ENCODE measurements at regions not wholly inside any gene's neighbourhood (a gene's known extent, or its start where the extent isn't known, plus 50 kb on each side); places are given as distances from the start of the nearest gene placed in this dataset.

DNA sequence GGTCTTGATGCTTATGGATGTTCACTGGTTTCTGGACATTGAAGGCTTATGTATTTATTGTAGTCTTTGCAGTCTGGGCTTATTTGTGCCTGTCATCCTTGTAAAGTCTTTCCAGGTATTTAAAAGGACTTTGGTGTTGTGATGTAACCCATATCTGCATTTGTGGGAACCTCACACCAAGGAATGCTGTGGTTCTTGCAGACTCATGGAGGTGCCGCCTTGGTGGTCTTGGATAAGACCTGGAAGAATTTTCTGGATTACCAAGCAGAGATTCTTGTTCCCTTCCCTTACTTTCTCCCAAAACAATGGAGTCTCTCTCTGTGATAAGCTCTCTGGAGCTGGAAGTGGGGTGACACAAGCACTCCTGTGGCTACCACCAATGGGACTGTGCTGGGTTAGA is 363.5 kb upstream of the NECTIN3 start:
- TF ChIP-seq ZNF274 (IDR thresholded peaks at IDR 0.05; ENCODE audit: low read depth, low read length) (no peak), YY1 (IDR thresholded peaks at IDR 0.05; ENCODE audit: insufficient read depth, insufficient read length) (no peak), SUZ12 (IDR thresholded peaks at IDR 0.05; ENCODE audit: extremely low read depth, insufficient read depth, insufficient read length) (no peak)

Data from NT2/D1 (cell line).